ENCODE measurements at regions not wholly inside any gene's neighbourhood (a gene's known extent, or its start where the extent isn't known, plus 50 kb on each side); places are given as distances from the start of the nearest gene placed in this dataset.
"Not testable (repeated sequence)": the region's sequence is repeated elsewhere in the genome, so short reads cannot be mapped to it uniquely, and the experiment has no call there.

- no peak for DNase-seq (ENCODE audit: low read depth in 2 of 2)
Observed at GRCh38 chr9:7739595-7739994, 60.0 kb downstream of the DMAC1 start.

GRCh38 chr9:7735311-7735710 lies 64.3 kb downstream of the DMAC1 start:
- DNase-seq (ENCODE audit: low read depth in 2 of 2) = no peak

GRCh38 chr9:7730164-7730445 lies 69.5 kb downstream of the DMAC1 start:
- no peak for DNase-seq (ENCODE audit: low read depth in 2 of 2)

GRCh38 chr9:7729371-7730163 lies 70.0 kb downstream of the DMAC1 start:
- no peak for DNase-seq (ENCODE audit: low read depth in 2 of 2)

GRCh38 chr9:7721291-7721690 lies 78.3 kb downstream of the DMAC1 start:
- DNase-seq (ENCODE audit: low read depth in 2 of 2) = no peak

GRCh38 chr9:7713088-7713487 lies 86.5 kb downstream of the DMAC1 start:
- DNase-seq (ENCODE audit: low read depth in 2 of 2) = not testable (repeated sequence)

- no peak for DNase-seq (ENCODE audit: low read depth in 2 of 2)
Observed at GRCh38 chr9:7710686-7711085, 88.9 kb downstream of the DMAC1 start.

- no peak for DNase-seq (ENCODE audit: low read depth in 2 of 2)
Observed at GRCh38 chr9:7707934-7708333, 91.6 kb downstream of the DMAC1 start.

GRCh38 chr9:7704543-7704942 lies 95.0 kb downstream of the DMAC1 start:
- DNase-seq (ENCODE audit: low read depth in 2 of 2) = no peak

GRCh38 chr9:7691909-7692308 lies 107.7 kb downstream of the DMAC1 start:
- no peak for DNase-seq (ENCODE audit: low read depth in 2 of 2)

GRCh38 chr9:7690014-7690413 lies 109.6 kb downstream of the DMAC1 start:
- no peak for DNase-seq (ENCODE audit: low read depth in 2 of 2)

- DNase-seq (ENCODE audit: low read depth in 2 of 2) = no peak
Observed at GRCh38 chr9:7688626-7689025, 111.0 kb downstream of the DMAC1 start.

GRCh38 chr9:7676609-7677156 lies 122.9 kb downstream of the DMAC1 start:
- no peak for DNase-seq (ENCODE audit: low read depth in 2 of 2)

GRCh38 chr9:7671847-7672246 lies 127.7 kb downstream of the DMAC1 start:
- DNase-seq (ENCODE audit: low read depth in 2 of 2) = no peak

GRCh38 chr9:7668541-7668940 lies 131.0 kb downstream of the DMAC1 start:
- no peak for DNase-seq (ENCODE audit: low read depth in 2 of 2)

- DNase-seq (ENCODE audit: low read depth in 2 of 2) = no peak
Observed at GRCh38 chr9:7665874-7666273, 133.7 kb downstream of the DMAC1 start.

- DNase-seq (ENCODE audit: low read depth in 2 of 2) = no peak
Observed at GRCh38 chr9:7659766-7660165, 139.8 kb downstream of the DMAC1 start.

- no peak for DNase-seq (ENCODE audit: low read depth in 2 of 2)
Observed at GRCh38 chr9:7656636-7657035, 142.9 kb downstream of the DMAC1 start.

GRCh38 chr9:7653262-7653661 lies 146.3 kb downstream of the DMAC1 start:
- no peak for DNase-seq (ENCODE audit: low read depth in 2 of 2)

- DNase-seq (ENCODE audit: low read depth in 2 of 2) = no peak
Observed at GRCh38 chr9:7640231-7640630, 159.3 kb downstream of the DMAC1 start.

- no peak for DNase-seq (ENCODE audit: low read depth in 2 of 2)
Observed at GRCh38 chr9:7639471-7639870, 160.1 kb downstream of the DMAC1 start.

GRCh38 chr9:7636838-7637467 lies 162.6 kb downstream of the DMAC1 start:
- DNase-seq (ENCODE audit: low read depth in 2 of 2) = no peak

GRCh38 chr9:7636309-7636708 lies 163.3 kb downstream of the DMAC1 start:
- DNase-seq (ENCODE audit: low read depth in 2 of 2) = no peak

Data from stimulated activated CD8-positive, alpha-beta memory T cell treated with anti-CD3 and anti-CD28 coated beads, Interleukin-7, amount 100 ng/mL, for 1 hour (primary cell).